ENCODE measurements at regions not wholly inside any gene's neighbourhood (a gene's known extent, or its start where the extent isn't known, plus 50 kb on each side); places are given as distances from the start of the nearest gene placed in this dataset.

DNA sequence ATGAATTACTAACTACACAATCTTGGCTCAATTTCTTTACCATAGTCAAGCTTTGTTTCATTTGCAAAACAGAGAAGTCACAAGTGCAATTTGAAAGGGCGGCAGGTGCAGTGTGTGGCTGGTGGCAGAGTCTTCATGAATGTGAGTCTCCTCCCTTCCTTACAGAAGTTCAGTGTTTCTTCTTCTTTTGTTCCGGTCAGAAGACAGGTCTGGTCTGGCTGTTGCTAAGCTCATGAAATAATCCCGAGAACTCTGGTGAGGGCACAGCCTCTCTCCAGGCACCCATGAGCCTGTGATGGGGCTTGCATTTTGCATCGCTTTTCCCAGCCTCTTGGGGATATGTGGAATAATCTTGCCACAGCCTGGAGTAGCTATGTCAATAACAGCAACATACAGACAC is 824.8 kb upstream of the SALL3 start:
- Histone ChIP-seq H3K27me3 (no peaks in the 10 kb centered on the region), H3K4me3 (no peak overlapping the region), H3K36me3 (no peaks in the 10 kb centered on the region), H3K9me3 (no peaks in the 10 kb centered on the region), H3K27ac (no peak overlapping the region), H3K4me1 (no peaks in the 10 kb centered on the region)
- intact Hi-C loops (cut with DNase I) = no loop called here
- DNase-seq = no peak
- no peak for TF ChIP-seq POLR2A (IDR thresholded peaks at IDR 0.05)
- TF ChIP-seq, protein P1, sequence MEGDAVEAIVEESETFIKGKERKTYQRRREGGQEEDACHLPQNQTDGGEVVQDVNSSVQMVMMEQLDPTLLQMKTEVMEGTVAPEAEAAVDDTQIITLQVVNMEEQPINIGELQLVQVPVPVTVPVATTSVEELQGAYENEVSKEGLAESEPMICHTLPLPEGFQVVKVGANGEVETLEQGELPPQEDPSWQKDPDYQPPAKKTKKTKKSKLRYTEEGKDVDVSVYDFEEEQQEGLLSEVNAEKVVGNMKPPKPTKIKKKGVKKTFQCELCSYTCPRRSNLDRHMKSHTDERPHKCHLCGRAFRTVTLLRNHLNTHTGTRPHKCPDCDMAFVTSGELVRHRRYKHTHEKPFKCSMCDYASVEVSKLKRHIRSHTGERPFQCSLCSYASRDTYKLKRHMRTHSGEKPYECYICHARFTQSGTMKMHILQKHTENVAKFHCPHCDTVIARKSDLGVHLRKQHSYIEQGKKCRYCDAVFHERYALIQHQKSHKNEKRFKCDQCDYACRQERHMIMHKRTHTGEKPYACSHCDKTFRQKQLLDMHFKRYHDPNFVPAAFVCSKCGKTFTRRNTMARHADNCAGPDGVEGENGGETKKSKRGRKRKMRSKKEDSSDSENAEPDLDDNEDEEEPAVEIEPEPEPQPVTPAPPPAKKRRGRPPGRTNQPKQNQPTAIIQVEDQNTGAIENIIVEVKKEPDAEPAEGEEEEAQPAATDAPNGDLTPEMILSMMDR (IDR thresholded peaks at IDR 0.05) = no peak
- no peak for ATAC-seq
- WGBS, 4 donors = 62 to 87% (median 62%) methylated on average over 4 of the region's 4 CpGs

DNA sequence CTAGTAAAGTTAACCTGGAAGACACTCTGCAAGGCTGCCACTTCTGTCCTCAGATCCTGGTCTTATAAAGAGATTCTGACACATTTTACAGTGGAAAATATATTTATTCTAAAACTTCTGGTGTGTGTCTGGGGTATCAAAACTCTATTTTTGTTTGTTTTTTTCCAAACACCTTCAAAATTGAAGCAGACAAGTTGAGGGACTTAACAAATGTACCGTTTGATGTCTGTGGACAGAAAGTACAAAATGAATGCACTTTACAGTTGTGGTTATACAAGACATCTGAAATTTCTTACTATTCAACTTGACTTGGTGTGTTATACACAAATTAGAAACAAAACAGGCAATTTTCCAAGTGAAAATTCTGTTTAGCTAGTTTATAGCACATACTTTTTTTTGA is 823.2 kb upstream of the SALL3 start:
- no peaks in the 10 kb centered on the region for H3K36me3 ChIP-seq
- intact Hi-C loops (cut with DNase I) = no loop called here
- no peak overlapping the region for H3K4me3 ChIP-seq
- WGBS, 4 donors = 65 to 77% (median 73%) methylated on average over 1 of the region's 1 CpG
- no peak for TF ChIP-seq POLR2A (IDR thresholded peaks at IDR 0.05)
- TF ChIP-seq, protein P1 (IDR thresholded peaks at IDR 0.05) = no peak
- no peaks in the 10 kb centered on the region for H3K27me3 ChIP-seq
- no peak overlapping the region for H3K27ac ChIP-seq
- H3K9me3 ChIP-seq = no peaks in the 10 kb centered on the region
- DNase-seq = no peak
- no peaks in the 10 kb centered on the region for H3K4me1 ChIP-seq
- no peak for ATAC-seq

DNA sequence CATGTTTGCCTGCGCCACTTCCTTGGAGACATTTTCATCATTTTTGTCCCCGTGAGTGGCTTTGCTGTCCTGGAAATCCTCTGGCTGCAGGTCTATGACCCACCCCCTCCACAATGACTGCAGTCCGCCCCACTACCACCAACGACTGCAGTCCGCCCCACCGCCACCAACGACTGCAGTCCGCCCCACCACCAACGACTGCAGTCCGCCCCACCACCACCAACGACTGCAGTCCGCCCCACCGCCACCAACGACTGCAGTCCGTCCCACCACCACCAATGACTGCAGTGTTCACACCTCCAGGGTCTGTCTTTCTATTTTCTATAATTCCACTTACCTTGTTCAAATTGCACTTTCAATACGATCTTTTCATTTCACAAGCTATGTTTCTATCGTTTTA is 820.7 kb upstream of the SALL3 start:
- H3K4me3 ChIP-seq = no peak overlapping the region
- intact Hi-C loops (cut with DNase I) = no loop called here
- ATAC-seq = no peak
- TF ChIP-seq POLR2A (IDR thresholded peaks at IDR 0.05) = no peak
- TF ChIP-seq, protein P1 (IDR thresholded peaks at IDR 0.05) = no peak
- H3K4me1 ChIP-seq = no peaks in the 10 kb centered on the region
- H3K27ac ChIP-seq = no peak overlapping the region
- 84 to 90% (median 87%) methylated on average over 17 of the region's 17 CpGs for WGBS, 4 donors
- no peaks in the 10 kb centered on the region for H3K36me3 ChIP-seq
- H3K27me3 ChIP-seq = no peaks in the 10 kb centered on the region
- no peak for DNase-seq
- H3K9me3 ChIP-seq = no peaks in the 10 kb centered on the region

DNA sequence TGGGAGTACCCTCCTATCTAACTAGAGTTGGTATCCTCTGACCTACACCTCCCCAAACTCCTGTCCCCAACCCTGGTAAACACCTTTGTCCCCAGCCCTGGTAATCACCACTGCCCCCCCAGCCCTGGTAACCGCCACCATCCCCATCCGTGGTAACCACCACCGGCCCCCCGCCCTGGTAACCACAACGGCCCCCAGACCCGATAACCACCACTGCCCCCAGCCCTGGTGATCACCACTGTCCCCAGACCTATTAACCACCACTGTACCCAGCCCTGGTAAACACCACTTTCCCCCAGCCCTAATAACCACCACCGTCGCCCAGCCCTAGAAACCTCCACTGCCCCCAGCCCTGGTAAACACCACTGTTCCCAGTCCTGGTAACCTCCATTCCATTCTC is 820.2 kb upstream of the SALL3 start:
- no peak for ATAC-seq
- DNase-seq = no peak
- Histone ChIP-seq H3K4me3 (no peak overlapping the region), H3K4me1 (no peaks in the 10 kb centered on the region), H3K9me3 (no peaks in the 10 kb centered on the region), H3K27ac (no peak overlapping the region), H3K36me3 (no peaks in the 10 kb centered on the region), H3K27me3 (no peaks in the 10 kb centered on the region)
- 83 to 93% (median 88%) methylated on average over 8 of the region's 8 CpGs for WGBS, 4 donors
- TF ChIP-seq, protein P1 (IDR thresholded peaks at IDR 0.05) = no peak
- TF ChIP-seq POLR2A (IDR thresholded peaks at IDR 0.05) = no peak
- intact Hi-C loops (cut with DNase I) = no loop called here

Measured in heart left ventricle (tissue), 16 donors.